ENCODE measurements at regions not wholly inside any gene's neighbourhood (a gene's known extent, or its start where the extent isn't known, plus 50 kb on each side); places are given as distances from the start of the nearest gene placed in this dataset.

- TF ChIP-seq ZBTB11 (tag by site-specific recombination; conservative IDR thresholded peaks at IDR 0.05; ENCODE audit: low read depth) (no peak), ZNF544 (tag by site-specific recombination; IDR thresholded peaks at IDR 0.05) (no peak), ZNF423 (tag by site-specific recombination; IDR thresholded peaks at IDR 0.05) (no peak), ZFP69B (tag by site-specific recombination; IDR thresholded peaks at IDR 0.05) (no peak), MEIS1 (CRISPR knock-in tag; IDR thresholded peaks at IDR 0.05; ENCODE audit: borderline replicate concordance) (no peak), ZNF560 (tag by site-specific recombination; IDR thresholded peaks at IDR 0.05; ENCODE audit: borderline replicate concordance) (no peak), ZSCAN4 (tag by site-specific recombination; IDR thresholded peaks at IDR 0.05) (no peak)
These were observed 212.3 kb upstream of the NUDT4 start (continued) for GRCh38 chr12:93165384-93165932.

GRCh38 chr12:93166541-93167307 is 211.0 kb upstream of the NUDT4 start:
- CTCF ChIA-PET = interaction anchor here (0.5 to 0.6 kb wide), 2 partner anchors 253 to 343 kb away, joined by 3 to 5 read pairs; no protein-coding TSS in a partner anchor
- POLR2A ChIA-PET = no interaction called here
- TF ChIP-seq CTCF (tag by site-specific recombination; IDR thresholded peaks at IDR 0.05) (no peak), ZNF560 (tag by site-specific recombination; IDR thresholded peaks at IDR 0.05; ENCODE audit: borderline replicate concordance) (no peak), ZNF26 (tag by site-specific recombination; IDR thresholded peaks at IDR 0.05) (no peak), SP3 (tag by site-specific recombination; IDR thresholded peaks at IDR 0.05) (no peak), KLF7 (tag by site-specific recombination; IDR thresholded peaks at IDR 0.05; ENCODE audit: borderline replicate concordance) (no peak), ZNF513 (tag by site-specific recombination; IDR thresholded peaks at IDR 0.05) (no peak), ZNF341 (tag by site-specific recombination; IDR thresholded peaks at IDR 0.05; ENCODE audit: low read depth) (no peak), MEIS1 (CRISPR knock-in tag; IDR thresholded peaks at IDR 0.05; ENCODE audit: borderline replicate concordance) (no peak), PRDM6 (tag by site-specific recombination; IDR thresholded peaks at IDR 0.05) (no peak), ZNF768 (tag by site-specific recombination; IDR thresholded peaks at IDR 0.05) (no peak), ZNF433 (tag by site-specific recombination; IDR thresholded peaks at IDR 0.05; ENCODE audit: low read depth) (no peak), AEBP2 (tag by site-specific recombination; IDR thresholded peaks at IDR 0.05; ENCODE audit: borderline replicate concordance) (no peak)

More at GRCh38 chr12:93166541-93167307, 211.0 kb upstream of the NUDT4 start:
- H3K27ac ChIP-seq (ENCODE audit: extremely low read depth, low read depth, low read length) = no peak overlapping the region
- H3K4me1 ChIP-seq (ENCODE audit: control insufficient read depth, insufficient read depth, low read length) = no peaks in the 10 kb centered on the region
- H3K9me3 ChIP-seq (ENCODE audit: control insufficient read depth, insufficient read depth, low read depth, low read length) = no peaks in the 10 kb centered on the region
- no peaks in the 10 kb centered on the region for H3K36me3 ChIP-seq (ENCODE audit: control insufficient read depth in 2 of 2, insufficient read depth in 1 of 2, low read length in 2 of 2)
- no peak overlapping the region for H3K4me3 ChIP-seq (ENCODE audit: low read depth, low read length)

Measured in HEK293 (cell line).